ENCODE measurements at regions not wholly inside any gene's neighbourhood (a gene's known extent, or its start where the extent isn't known, plus 50 kb on each side); places are given as distances from the start of the nearest gene placed in this dataset.

DNA sequence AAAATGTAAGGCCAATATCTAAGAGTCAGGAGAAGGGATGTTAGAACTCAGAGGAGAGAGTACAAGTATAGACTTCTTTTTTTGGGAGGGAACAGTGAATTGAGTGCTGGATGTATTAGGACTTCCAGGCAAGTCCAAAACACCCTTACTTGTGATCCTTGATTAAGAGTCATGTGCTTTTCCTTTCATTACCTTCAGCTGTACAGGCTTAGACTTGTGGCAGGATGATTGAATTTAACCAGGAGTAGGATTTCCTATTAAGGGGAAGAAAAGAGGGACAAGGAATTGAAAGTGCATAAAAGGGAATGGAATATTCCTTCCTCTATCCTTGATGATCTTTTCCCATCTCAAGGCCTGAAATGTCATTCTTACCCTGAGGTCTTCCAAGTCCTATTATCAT, 606.7 kb downstream of the STIM2 start:
- no peak overlapping the region for H3K9ac ChIP-seq
- no peak overlapping the region for H3K4me3 ChIP-seq
- H3K27ac ChIP-seq = no peak overlapping the region
- H3K9me2 ChIP-seq (ENCODE audit: insufficient read depth) = no peaks in the 10 kb centered on the region
- H3F3A ChIP-seq (ENCODE audit: insufficient read depth) = no peaks in the 10 kb centered on the region
- peaks cover 3% of the 10 kb centered on the region; the same call in 1 of the 2 replicates for H3K4me1 ChIP-seq (ENCODE audit: insufficient read depth)
- TF ChIP-seq EZH2 (IDR thresholded peaks at IDR 0.05; ENCODE audit: insufficient read depth, poor library complexity, severe bottlenecking) (no peak), EZH2phosphoT487 (IDR thresholded peaks at IDR 0.05; ENCODE audit: insufficient read depth, low read depth) (no peak)
- H3K27me3 ChIP-seq (replicated peaks; ENCODE audit: insufficient read depth) = no peaks in the 10 kb centered on the region
- in situ Hi-C loops (cut with MboI) = no loop called here
- H4K20me1 ChIP-seq (ENCODE audit: insufficient read depth) = no peaks in the 10 kb centered on the region
- no peak overlapping the region for H2AFZ ChIP-seq
- H3K4me2 ChIP-seq (ENCODE audit: unreplicated experiment) = no peak overlapping the region
- no peaks in the 10 kb centered on the region for H3K9me3 ChIP-seq (ENCODE audit: low read depth)
- DNase-seq = no peak
- H3K36me3 ChIP-seq (ENCODE audit: low read depth) = no peaks in the 10 kb centered on the region
- H3K79me2 ChIP-seq (ENCODE audit: insufficient read depth) = no peaks in the 10 kb centered on the region

DNA sequence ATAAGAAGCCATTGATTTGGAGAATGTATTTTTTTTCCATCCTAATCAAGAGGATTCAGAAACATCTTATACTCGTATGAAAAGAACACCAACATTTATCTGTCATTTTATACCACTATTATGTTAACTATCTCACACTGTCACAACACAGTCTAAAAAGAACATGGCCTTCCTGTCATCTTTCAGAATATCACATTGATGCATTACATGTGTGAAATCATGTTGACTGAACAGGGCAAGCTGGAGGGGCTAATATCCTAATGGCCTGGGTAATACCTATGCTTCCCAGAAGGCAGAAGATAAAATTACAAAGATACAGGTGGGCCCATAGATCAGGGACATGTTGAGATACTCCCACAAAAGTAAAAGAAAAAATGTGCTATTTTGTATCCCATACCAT, 611.7 kb downstream of the STIM2 start:
- Histone ChIP-seq H3K9ac (no peak overlapping the region), H3K36me3 (ENCODE audit: low read depth) (no peaks in the 10 kb centered on the region), H3K79me2 (ENCODE audit: insufficient read depth) (no peaks in the 10 kb centered on the region), H3F3A (ENCODE audit: insufficient read depth) (no peaks in the 10 kb centered on the region), H3K9me3 (ENCODE audit: low read depth) (no peaks in the 10 kb centered on the region), H3K27ac (no peak overlapping the region), H3K4me2 (ENCODE audit: unreplicated experiment) (no peak overlapping the region), H4K20me1 (ENCODE audit: insufficient read depth) (no peaks in the 10 kb centered on the region), H3K4me1 (ENCODE audit: insufficient read depth) (no peaks in the 10 kb centered on the region), H3K9me2 (ENCODE audit: insufficient read depth) (no peaks in the 10 kb centered on the region), H3K4me3 (no peak overlapping the region), H2AFZ (no peak overlapping the region), H3K27me3 (replicated peaks; ENCODE audit: insufficient read depth) (no peaks in the 10 kb centered on the region)
- in situ Hi-C loops (cut with MboI) = no loop called here
- TF ChIP-seq EZH2phosphoT487 (IDR thresholded peaks at IDR 0.05; ENCODE audit: insufficient read depth, low read depth) (no peak), EZH2 (IDR thresholded peaks at IDR 0.05; ENCODE audit: insufficient read depth, poor library complexity, severe bottlenecking) (no peak)
- no peak for DNase-seq
- WGBS, 2 experiments (ENCODE audit: low coverage in 1 of 2, low lambda C conversion rate in 2 of 2, missing lambda C conversion rate in 2 of 2) = 11 to 26% methylated on average over 1 of the region's 1 CpG

DNA sequence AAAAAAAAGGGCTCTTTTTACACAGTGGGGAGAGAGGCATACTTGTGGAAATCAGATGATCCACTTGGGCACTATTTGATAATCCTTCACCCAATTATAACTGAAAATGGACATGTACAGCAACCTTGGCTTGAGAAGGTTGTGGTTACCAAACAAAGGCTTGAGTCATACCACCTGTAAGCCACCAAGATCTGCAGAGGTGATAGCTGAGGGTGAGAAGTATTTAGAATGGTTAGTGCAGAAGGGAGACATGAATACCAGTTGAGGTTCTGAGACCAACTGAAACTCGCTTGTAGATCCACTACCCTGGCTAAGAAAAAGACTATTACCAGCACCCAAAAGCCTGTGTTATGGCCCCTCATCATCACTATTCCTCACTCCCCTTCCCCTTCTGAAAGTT, 614.0 kb downstream of the STIM2 start:
- Histone ChIP-seq H4K20me1 (ENCODE audit: insufficient read depth) (no peaks in the 10 kb centered on the region), H3K27me3 (replicated peaks; ENCODE audit: insufficient read depth) (no peaks in the 10 kb centered on the region), H3K4me1 (ENCODE audit: insufficient read depth) (no peaks in the 10 kb centered on the region), H3K9ac (no peak overlapping the region), H3K27ac (no peak overlapping the region), H3K79me2 (ENCODE audit: insufficient read depth) (no peaks in the 10 kb centered on the region), H2AFZ (no peak overlapping the region), H3K4me3 (no peak overlapping the region), H3K9me2 (ENCODE audit: insufficient read depth) (no peaks in the 10 kb centered on the region), H3F3A (ENCODE audit: insufficient read depth) (no peaks in the 10 kb centered on the region), H3K4me2 (ENCODE audit: unreplicated experiment) (no peak overlapping the region), H3K9me3 (ENCODE audit: low read depth) (no peaks in the 10 kb centered on the region), H3K36me3 (ENCODE audit: low read depth) (no peaks in the 10 kb centered on the region)
- WGBS, 2 experiments (ENCODE audit: low coverage in 1 of 2, low lambda C conversion rate in 2 of 2, missing lambda C conversion rate in 2 of 2) = 5 to 6% methylated on average over 1 of the region's 1 CpG
- in situ Hi-C loops (cut with MboI) = no loop called here
- TF ChIP-seq EZH2 (IDR thresholded peaks at IDR 0.05; ENCODE audit: insufficient read depth, poor library complexity, severe bottlenecking) = no peak
- TF ChIP-seq EZH2phosphoT487 (IDR thresholded peaks at IDR 0.05; ENCODE audit: insufficient read depth, low read depth) = no peak
- no peak for DNase-seq

DNA sequence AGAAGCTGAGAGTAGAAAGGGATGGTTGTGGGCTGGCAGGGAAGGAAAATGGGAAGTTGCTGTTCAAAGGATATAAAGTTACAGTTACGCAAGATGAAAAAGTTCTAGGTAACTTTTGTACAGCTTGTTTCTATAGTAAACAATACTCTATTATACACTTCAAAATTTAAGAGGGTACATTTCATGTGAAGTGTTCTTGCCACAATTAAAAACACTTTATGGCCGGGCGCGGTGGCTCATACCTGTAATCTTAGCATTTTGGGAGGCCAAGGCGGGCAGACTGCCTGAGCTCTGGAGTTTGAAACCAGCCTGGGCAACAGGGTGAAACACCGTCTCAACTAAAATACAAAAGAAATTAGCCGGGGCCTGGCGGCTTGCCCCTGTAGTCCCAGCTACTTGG, 623.6 kb downstream of the STIM2 start:
- Histone ChIP-seq H3K4me2 (ENCODE audit: unreplicated experiment) (no peak overlapping the region), H3K27me3 (replicated peaks; ENCODE audit: insufficient read depth) (no peaks in the 10 kb centered on the region), H3K4me3 (no peak overlapping the region), H2AFZ (no peak overlapping the region), H3K4me1 (ENCODE audit: insufficient read depth) (no peaks in the 10 kb centered on the region), H3K9me2 (ENCODE audit: insufficient read depth) (no peaks in the 10 kb centered on the region), H3K27ac (no peak overlapping the region), H3K9ac (no peak overlapping the region), H3K9me3 (ENCODE audit: low read depth) (no peaks in the 10 kb centered on the region), H3K36me3 (ENCODE audit: low read depth) (no peaks in the 10 kb centered on the region), H3K79me2 (ENCODE audit: insufficient read depth) (no peaks in the 10 kb centered on the region), H4K20me1 (ENCODE audit: insufficient read depth) (no peaks in the 10 kb centered on the region), H3F3A (ENCODE audit: insufficient read depth) (no peaks in the 10 kb centered on the region)
- 49 to 54% methylated on average over 8 of the region's 8 CpGs for WGBS, 2 experiments (ENCODE audit: low coverage in 1 of 2, low lambda C conversion rate in 2 of 2, missing lambda C conversion rate in 2 of 2)
- in situ Hi-C loops (cut with MboI) = no loop called here
- TF ChIP-seq EZH2phosphoT487 (IDR thresholded peaks at IDR 0.05; ENCODE audit: insufficient read depth, low read depth) (no peak), EZH2 (IDR thresholded peaks at IDR 0.05; ENCODE audit: insufficient read depth, poor library complexity, severe bottlenecking) (no peak)
- DNase-seq = no peak

DNA sequence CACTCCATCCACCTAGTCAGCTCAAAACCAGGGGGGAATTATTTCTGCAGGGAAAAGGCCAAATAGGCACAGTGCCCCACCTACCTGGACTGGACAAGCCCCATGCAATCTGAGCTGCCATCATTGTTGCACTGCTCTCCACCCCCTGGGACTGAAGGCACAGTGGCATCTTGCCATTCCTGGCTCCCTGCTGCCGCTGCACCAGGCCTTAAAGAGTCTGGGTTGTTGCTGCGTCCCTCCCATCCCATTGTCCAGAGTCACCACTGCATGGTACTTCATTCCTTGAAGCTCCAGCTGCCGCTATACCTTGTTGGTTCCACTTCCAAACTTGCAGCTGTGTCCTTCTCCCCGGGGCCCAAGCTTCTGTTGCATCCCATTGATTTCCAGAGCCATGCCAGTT, 629.7 kb downstream of the STIM2 start:
- no peaks in the 10 kb centered on the region for H3K27me3 ChIP-seq (replicated peaks; ENCODE audit: insufficient read depth)
- H3K9me3 ChIP-seq (ENCODE audit: low read depth) = no peaks in the 10 kb centered on the region
- TF ChIP-seq EZH2phosphoT487 (IDR thresholded peaks at IDR 0.05; ENCODE audit: insufficient read depth, low read depth) = no peak
- TF ChIP-seq EZH2 (IDR thresholded peaks at IDR 0.05; ENCODE audit: insufficient read depth, poor library complexity, severe bottlenecking) = no peak
- H3K4me2 ChIP-seq (ENCODE audit: unreplicated experiment) = no peak overlapping the region
- no peaks in the 10 kb centered on the region for H3K4me1 ChIP-seq (ENCODE audit: insufficient read depth)
- H3F3A ChIP-seq (ENCODE audit: insufficient read depth) = no peaks in the 10 kb centered on the region
- no peaks in the 10 kb centered on the region for H4K20me1 ChIP-seq (ENCODE audit: insufficient read depth)
- no peak overlapping the region for H2AFZ ChIP-seq
- no peaks in the 10 kb centered on the region for H3K9me2 ChIP-seq (ENCODE audit: insufficient read depth)
- H3K9ac ChIP-seq = no peak overlapping the region
- no peaks in the 10 kb centered on the region for H3K36me3 ChIP-seq (ENCODE audit: low read depth)
- WGBS, 2 experiments (ENCODE audit: low coverage in 1 of 2, low lambda C conversion rate in 2 of 2, missing lambda C conversion rate in 2 of 2) = 18 to 21% methylated on average over 4 of the region's 4 CpGs
- no peak overlapping the region for H3K27ac ChIP-seq
- DNase-seq = no peak
- H3K4me3 ChIP-seq = no peak overlapping the region
- no peaks in the 10 kb centered on the region for H3K79me2 ChIP-seq (ENCODE audit: insufficient read depth)
- in situ Hi-C loops (cut with MboI) = no loop called here
